ENCODE measurements at regions not wholly inside any gene's neighbourhood (a gene's known extent, or its start where the extent isn't known, plus 50 kb on each side); places are given as distances from the start of the nearest gene placed in this dataset.

- peak; percentile 47 for TF ChIP-seq EZH2 (IDR thresholded peaks at IDR 0.05; ENCODE audit: borderline replicate concordance, low read length)
- no peak for TF ChIP-seq CTCF (conservative IDR thresholded peaks at IDR 0.05 in 1 of 2, IDR thresholded peaks at IDR 0.05 in 1 of 2; ENCODE audit: extremely low read depth in 1 of 2, insufficient read depth in 1 of 2, low read depth in 1 of 2, low read length in 2 of 2)
Observed at GRCh38 chrX:134172588-134173259, 64.3 kb upstream of the CCDC160 start.

Measured in mammary epithelial cell (primary cell).